Neural crest cell (in vitro differentiated cells): ENCODE measurements at regions not wholly inside any gene's neighbourhood (a gene's known extent, or its start where the extent isn't known, plus 50 kb on each side); places are given as distances from the start of the nearest gene placed in this dataset.
"Not testable (repeated sequence)": the region's sequence is repeated elsewhere in the genome, so short reads cannot be mapped to it uniquely, and the experiment has no call there.

Experiments used
- DNase-seq: peaks from one replicate; pipeline ENCODE4 v3.0.0; 2021; ENCODE audit warnings: low read depth, mixed read lengths, low spot score
- H3K27ac Mint-ChIP-seq: one replicate; pipeline ENCODE4 v1.8.0; 2021; ENCODE audit warnings: mild to moderate bottlenecking, mixed read lengths; ENCODE audit not compliant: unreplicated experiment
- H3K27me3 Mint-ChIP-seq: 2 replicates; pipeline ENCODE4 v1.8.0; 2021; ENCODE audit warnings: low read depth, mild to moderate bottlenecking, mixed read lengths
- H3K36me3 Mint-ChIP-seq: 2 replicates; pipeline ENCODE4 v1.8.0; 2021; ENCODE audit warnings: low read depth, mild to moderate bottlenecking, mixed read lengths
- H3K4me1 Mint-ChIP-seq: 2 replicates; pipeline ENCODE4 v1.8.0; 2021; ENCODE audit warnings: mixed read lengths
- H3K4me3 Mint-ChIP-seq: one replicate; pipeline ENCODE4 v1.8.0; 2021; ENCODE audit warnings: mild to moderate bottlenecking, mixed read lengths
- H3K9me3 Mint-ChIP-seq: 2 replicates; pipeline ENCODE4 v1.8.0; 2021; ENCODE audit warnings: mixed read lengths
- CTCF ChIP-seq: fragments of 200-600 bp; sonication (generic); conservative IDR thresholded peaks from 2 replicates; pipeline ENCODE4 v1.5.0; 2021; ENCODE audit warnings: antibody characterized with exemption, mild to moderate bottlenecking

DNA sequence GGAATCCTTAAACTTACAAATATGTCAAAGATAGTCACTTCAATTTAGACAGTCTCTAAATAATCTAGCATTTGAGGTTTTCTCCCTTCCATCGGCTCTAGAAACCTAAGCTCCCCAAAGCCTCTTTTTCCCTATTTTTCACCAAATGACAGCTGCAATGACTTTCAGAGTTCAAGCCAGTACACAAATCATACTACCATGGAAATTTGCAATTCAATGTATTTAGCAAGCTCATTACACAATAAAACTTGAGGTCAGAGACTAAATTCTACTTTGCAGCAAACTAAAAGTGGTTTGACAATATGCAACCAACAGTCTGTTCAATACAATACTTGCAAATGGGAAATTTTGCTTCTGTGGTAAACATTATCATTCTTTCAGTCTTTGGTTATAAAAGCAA lies 80.3 kb downstream of the SKIDA1 start:
- no peak for TF ChIP-seq CTCF
- no peak overlapping the region for H3K4me3 Mint-ChIP-seq
- H3K4me1 Mint-ChIP-seq, result peaks cover 7% of the 10 kb centered on the region

DNA sequence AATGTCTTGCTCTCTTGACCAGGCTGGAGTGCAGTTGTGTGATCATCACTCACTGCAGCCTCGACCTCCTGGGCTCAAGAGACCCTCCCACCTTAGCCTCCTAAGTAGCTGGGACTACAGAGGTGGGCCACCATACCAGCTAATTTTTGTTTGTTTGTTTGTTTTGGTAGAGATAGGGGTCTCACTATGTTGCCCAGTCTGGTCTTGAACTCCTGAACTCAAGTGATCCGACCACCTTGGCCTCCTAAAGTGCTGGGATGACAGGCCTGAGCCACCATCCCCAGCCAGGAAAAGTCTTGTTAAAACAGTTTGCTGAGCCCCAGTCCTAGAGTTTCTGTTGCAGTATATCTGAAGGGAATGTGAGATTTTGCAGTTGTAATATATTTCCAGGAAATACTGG lies 83.9 kb downstream of the SKIDA1 start:
- H3K4me1 Mint-ChIP-seq, result peaks cover 7% of the 10 kb centered on the region
- H3K27ac Mint-ChIP-seq, result no peak overlapping the region
- no peak overlapping the region for H3K4me3 Mint-ChIP-seq
- no peak for TF ChIP-seq CTCF
- H3K36me3 Mint-ChIP-seq, result no peaks in the 10 kb centered on the region
- no peak for DNase-seq
- H3K27me3 Mint-ChIP-seq, result no peaks in the 10 kb centered on the region
- H3K9me3 Mint-ChIP-seq, result no peaks in the 10 kb centered on the region

More for the DNA sequence above, 80.3 kb downstream of the SKIDA1 start:
- DNase-seq, result no peak
- H3K27me3 Mint-ChIP-seq, result no peaks in the 10 kb centered on the region
- no peaks in the 10 kb centered on the region for H3K9me3 Mint-ChIP-seq
- no peak overlapping the region for H3K27ac Mint-ChIP-seq
- H3K36me3 Mint-ChIP-seq, result no peaks in the 10 kb centered on the region

DNA sequence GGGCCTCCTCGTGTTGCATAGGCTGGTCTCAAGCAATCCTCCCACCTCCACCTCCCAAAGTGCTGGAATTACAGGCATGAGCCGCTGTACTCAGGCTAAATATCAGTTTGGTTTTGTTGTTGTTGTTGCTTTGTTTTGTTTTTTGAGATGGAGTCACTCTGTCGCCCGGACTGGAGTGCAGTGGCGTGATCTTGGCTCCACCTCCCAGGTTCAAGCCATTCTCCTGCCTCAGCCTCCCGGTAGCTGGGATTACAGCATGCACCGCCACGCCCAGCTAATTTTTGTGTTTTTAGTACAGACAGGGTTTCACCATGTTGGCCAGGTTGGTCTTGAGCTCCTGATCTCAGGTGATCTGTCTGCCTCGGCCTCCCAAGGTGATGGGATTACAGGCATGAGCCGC lies 86.6 kb downstream of the SKIDA1 start:
- not testable (repeated sequence) for H3K27me3 Mint-ChIP-seq, H3K36me3 Mint-ChIP-seq, H3K4me1 Mint-ChIP-seq, H3K9me3 Mint-ChIP-seq, H3K4me3 Mint-ChIP-seq, H3K27ac Mint-ChIP-seq, DNase-seq

- no peak for TF ChIP-seq CTCF
- DNase-seq, result no peak
- Mint-ChIP-seq H3K36me3 (no peaks in the 10 kb centered on the region), H3K27me3 (no peaks in the 10 kb centered on the region), H3K4me1 (no peaks in the 10 kb centered on the region), H3K9me3 (no peaks in the 10 kb centered on the region), H3K27ac (no peak overlapping the region), H3K4me3 (no peak overlapping the region)
Observed at GRCh38 chr10:21437770-21438382, 87.6 kb downstream of the SKIDA1 start.

GRCh38 chr10:21432266-21432665 lies 93.2 kb downstream of the SKIDA1 start:
- no peak overlapping the region for H3K4me3 Mint-ChIP-seq
- peaks cover 10% of the 10 kb centered on the region for H3K9me3 Mint-ChIP-seq
- peaks cover 6% of the 10 kb centered on the region for H3K36me3 Mint-ChIP-seq
- no peaks in the 10 kb centered on the region for H3K27me3 Mint-ChIP-seq
- no peak for TF ChIP-seq CTCF
- DNase-seq, result no peak
- no peaks in the 10 kb centered on the region for H3K4me1 Mint-ChIP-seq
- H3K27ac Mint-ChIP-seq, result no peak overlapping the region

- no peak for TF ChIP-seq CTCF
- DNase-seq, result no peak
- H3K9me3 Mint-ChIP-seq, result peaks cover 11% of the 10 kb centered on the region
- no peak overlapping the region for H3K27ac Mint-ChIP-seq
- H3K36me3 Mint-ChIP-seq, result peaks cover 7% of the 10 kb centered on the region
- H3K4me1 Mint-ChIP-seq, result no peaks in the 10 kb centered on the region
- no peak overlapping the region for H3K4me3 Mint-ChIP-seq
- H3K27me3 Mint-ChIP-seq, result no peaks in the 10 kb centered on the region
Observed at GRCh38 chr10:21431799-21432198, 93.7 kb downstream of the SKIDA1 start.
